HG02852 (cell line): ENCODE measurements at regions not wholly inside any gene's neighbourhood (a gene's known extent, or its start where the extent isn't known, plus 50 kb on each side); places are given as distances from the start of the nearest gene placed in this dataset.
"Not testable (repeated sequence)": the region's sequence is repeated elsewhere in the genome, so short reads cannot be mapped to it uniquely, and the experiment has no call there.

Experiments used
- ATAC-seq: cut with Tn5 transposase; IDR thresholded peaks from one replicate; pipeline ENCODE4 v1.9.1; 2021; ENCODE audit warnings: mild to moderate bottlenecking, moderate library complexity; ENCODE audit not compliant: unreplicated experiment

- ATAC-seq = no peak
These were observed 174.3 kb downstream of the TFAP2B start for GRCh38 chr6:50992704-50993625.

GRCh38 chr6:50993941-50994720 is 175.5 kb downstream of the TFAP2B start:
- ATAC-seq = no peak

- no peak for ATAC-seq
These were observed 176.4 kb downstream of the TFAP2B start for GRCh38 chr6:50995036-50995435.

- ATAC-seq = no peak
These were observed 180.2 kb downstream of the TFAP2B start for GRCh38 chr6:50998905-50999304.

GRCh38 chr6:51001399-51001798 is 182.7 kb downstream of the TFAP2B start:
- no peak for ATAC-seq

- ATAC-seq = no peak
These were observed 185.7 kb downstream of the TFAP2B start for GRCh38 chr6:51004380-51004779.

- ATAC-seq = no peak
These were observed 187.1 kb downstream of the TFAP2B start for GRCh38 chr6:51005779-51006178.

GRCh38 chr6:51007237-51007636 is 188.6 kb downstream of the TFAP2B start:
- ATAC-seq = no peak

- not testable (repeated sequence) for ATAC-seq
These were observed 190.0 kb downstream of the TFAP2B start for GRCh38 chr6:51008693-51009092.

DNA sequence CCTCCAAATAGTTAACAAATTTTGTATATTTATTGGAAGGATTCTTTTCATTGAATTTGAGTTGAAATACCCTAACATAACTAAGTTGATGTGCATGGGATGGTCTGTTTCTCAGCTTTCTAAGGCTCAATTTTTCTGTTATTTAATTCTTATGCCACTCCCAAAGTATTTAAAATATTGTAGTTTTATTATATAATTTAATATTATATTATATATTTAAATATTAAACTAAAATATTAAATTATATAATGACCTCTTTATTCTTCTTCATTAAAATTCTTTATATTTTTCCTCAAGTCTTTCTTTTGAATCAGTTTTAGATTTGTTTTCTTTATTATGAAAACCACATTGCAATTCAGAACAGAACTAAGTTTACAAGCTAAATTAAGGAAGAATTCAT is 194.7 kb downstream of the TFAP2B start:
- no peak for ATAC-seq

- ATAC-seq = no peak
These were observed 196.7 kb downstream of the TFAP2B start for GRCh38 chr6:51015394-51015793.

- ATAC-seq = no peak
These were observed 197.8 kb downstream of the TFAP2B start for GRCh38 chr6:51016489-51016888.

DNA sequence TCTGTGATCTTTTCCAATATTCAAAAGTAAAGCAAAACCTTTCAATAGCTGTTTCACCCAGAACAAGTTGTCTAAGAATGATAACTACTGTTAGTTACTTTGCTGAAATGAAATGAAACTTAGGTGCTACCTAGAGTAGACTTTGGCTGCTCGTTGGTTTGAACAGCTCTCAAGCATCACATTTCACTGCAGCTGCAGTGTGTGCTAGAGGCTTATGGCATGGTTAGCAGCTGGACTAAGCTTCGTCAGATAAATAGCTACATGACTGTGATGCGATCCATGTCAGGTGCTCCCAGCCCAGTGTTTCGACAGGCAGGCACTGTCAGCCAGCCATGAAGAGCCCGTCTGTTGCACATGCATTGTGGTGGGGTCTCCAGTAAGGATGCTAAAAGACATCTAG is 201.1 kb downstream of the TFAP2B start:
- ATAC-seq = no peak

- no peak for ATAC-seq
These were observed 202.5 kb downstream of the TFAP2B start for GRCh38 chr6:51021171-51021570.

- no peak for ATAC-seq
These were observed 205.5 kb downstream of the TFAP2B start for GRCh38 chr6:51024126-51024525.

DNA sequence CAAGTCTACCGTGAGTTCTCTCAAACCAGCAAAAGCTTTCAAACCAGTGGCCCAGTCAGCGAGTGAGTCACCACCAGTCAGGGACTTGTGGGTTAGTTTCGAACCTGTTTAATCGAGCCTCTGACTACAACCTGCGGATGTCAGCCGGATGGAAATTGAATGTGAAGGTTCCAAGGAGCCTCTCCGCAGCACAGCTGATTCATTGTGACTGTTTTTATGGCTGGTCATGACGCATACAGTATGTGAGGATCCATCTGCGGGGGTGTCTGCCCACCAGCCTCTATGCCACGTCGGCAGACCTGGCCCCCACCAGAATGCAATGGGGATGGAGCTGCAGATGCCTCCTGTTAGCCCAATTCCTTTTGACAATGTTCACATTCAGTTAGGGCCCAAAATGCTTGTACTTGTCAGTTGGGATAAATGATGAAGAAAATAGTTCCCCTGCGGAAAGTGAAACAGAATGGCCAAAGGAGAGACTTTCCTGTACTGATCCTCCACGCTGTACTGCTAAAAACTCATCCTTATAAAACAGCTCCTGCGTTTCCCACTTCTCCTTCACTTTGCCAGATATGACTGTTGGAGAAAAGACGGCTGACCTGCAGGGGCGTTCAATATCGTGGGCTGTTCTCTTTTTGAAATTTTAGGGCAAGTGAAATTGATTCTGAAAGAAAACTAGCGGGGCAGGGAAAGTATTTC is 206.6 kb downstream of the TFAP2B start:
- ATAC-seq = no peak

DNA sequence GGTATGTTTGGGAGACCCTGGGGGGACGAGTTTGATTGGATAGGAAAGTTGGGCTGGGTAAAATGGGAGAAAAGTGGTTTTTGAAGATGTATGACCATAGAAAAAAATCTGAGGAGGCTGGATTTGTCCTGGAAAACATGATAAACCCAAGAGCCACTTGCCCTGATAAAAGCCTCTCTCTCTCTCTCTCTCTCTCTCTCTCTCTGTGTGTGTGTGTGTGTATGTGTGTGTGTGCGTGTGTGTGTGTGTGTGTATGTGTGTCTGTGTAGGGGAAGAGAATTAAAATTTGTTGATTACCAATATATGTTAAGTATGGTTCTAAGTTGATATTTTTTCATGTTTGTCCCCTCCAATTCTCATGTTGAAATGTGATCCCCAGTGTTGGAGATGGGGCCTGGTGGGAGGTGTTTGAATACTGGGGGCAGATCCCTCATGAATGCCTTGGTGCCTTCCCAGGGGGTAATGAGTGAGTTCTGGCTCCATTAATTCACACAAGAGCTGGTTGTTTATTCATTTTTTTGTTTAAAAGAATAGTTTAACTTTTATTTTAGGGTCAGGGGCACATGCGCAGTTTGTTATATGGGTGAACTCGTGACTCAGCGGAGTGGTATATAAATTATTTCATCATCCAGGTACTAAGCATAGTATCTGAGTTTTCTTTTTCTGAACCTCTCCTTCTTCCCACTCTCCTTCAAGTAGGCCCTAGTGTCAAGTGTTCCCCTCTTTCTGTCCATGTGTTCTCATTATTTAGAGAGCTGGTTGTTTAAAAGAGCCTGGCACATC is 208.8 kb downstream of the TFAP2B start:
- ATAC-seq = no peak

DNA sequence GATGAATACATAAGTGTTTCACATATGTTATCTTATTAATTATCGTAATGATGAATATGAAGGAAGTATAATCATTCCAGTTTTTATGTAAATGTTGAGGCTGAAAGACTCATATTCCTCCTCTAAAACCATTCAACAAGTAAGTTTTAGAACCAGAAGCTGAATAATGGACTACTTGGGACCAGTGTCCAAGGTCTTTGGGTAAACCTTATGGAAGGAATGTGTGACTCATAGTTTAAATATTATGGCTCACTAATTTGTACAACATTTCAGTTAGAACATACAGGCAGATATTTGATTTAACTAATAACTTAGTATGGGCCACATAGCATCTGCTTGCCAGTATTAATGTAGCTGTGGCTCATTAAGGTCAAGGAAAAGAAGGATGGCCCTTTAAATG is 209.6 kb downstream of the TFAP2B start:
- no peak for ATAC-seq

DNA sequence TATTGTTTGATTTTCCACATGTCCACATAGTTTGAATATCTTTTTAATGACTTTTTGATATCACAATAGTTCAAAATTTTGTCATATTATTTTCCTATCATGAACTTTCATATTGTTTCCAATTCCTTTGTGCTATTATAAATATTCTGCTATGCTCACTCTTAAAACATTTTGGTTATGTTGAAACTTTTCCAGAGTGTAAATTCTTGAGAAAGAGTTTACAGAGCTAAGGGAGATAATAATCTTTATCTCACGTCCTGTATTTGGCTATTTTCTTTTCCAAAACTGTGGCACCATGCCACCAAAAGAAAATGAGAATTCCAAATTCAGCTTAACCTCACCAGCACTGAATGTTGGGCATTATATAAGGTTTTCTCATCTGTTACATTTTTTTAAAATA is 210.9 kb downstream of the TFAP2B start:
- no peak for ATAC-seq

DNA sequence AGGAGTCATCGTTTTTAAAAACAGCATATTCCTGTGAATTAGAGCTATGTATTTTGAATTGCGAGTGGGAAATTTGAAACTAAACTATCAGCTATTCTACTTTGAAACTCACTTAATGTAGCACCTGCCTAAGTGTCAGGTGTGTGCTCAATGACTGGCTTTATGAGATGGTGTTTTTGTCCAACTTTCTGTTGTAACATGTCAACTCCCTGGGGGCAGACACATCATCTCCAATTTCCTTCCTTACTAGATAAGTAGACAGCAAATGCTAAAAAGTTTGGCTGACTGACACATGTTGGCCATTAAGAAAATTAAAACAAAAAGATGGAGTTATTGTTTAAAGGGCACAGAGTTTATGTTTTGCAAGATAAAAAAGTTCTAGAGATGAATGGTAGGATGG is 226.9 kb downstream of the TFAP2B start:
- ATAC-seq = no peak
